ENCODE measurements at regions not wholly inside any gene's neighbourhood (a gene's known extent, or its start where the extent isn't known, plus 50 kb on each side); places are given as distances from the start of the nearest gene placed in this dataset.
"Not testable (repeated sequence)": the region's sequence is repeated elsewhere in the genome, so short reads cannot be mapped to it uniquely, and the experiment has no call there.

- not testable (repeated sequence) for DNase-seq
Measured at GRCh38 chr2:87584268-87584906, 163.5 kb upstream of the PLGLB2 start.

- DNase-seq, result not testable (repeated sequence)
Measured at GRCh38 chr2:87587934-87588333, 160.0 kb upstream of the PLGLB2 start.

GRCh38 chr2:87592974-87593373 is 154.9 kb upstream of the PLGLB2 start:
- not testable (repeated sequence) for DNase-seq

GRCh38 chr2:87593784-87594610 is 153.9 kb upstream of the PLGLB2 start:
- not testable (repeated sequence) for DNase-seq

GRCh38 chr2:87594611-87594992 is 153.3 kb upstream of the PLGLB2 start:
- not testable (repeated sequence) for DNase-seq

- DNase-seq, result not testable (repeated sequence)
Measured at GRCh38 chr2:87595017-87595416, 152.9 kb upstream of the PLGLB2 start.

- DNase-seq, result not testable (repeated sequence)
Measured at GRCh38 chr2:87600961-87601360, 146.9 kb upstream of the PLGLB2 start.

- DNase-seq, result not testable (repeated sequence)
Measured at GRCh38 chr2:87602118-87602517, 145.8 kb upstream of the PLGLB2 start.

- DNase-seq, result not testable (repeated sequence)
Measured at GRCh38 chr2:87602728-87603127, 145.2 kb upstream of the PLGLB2 start.

- not testable (repeated sequence) for DNase-seq
Measured at GRCh38 chr2:87603418-87604278, 144.2 kb upstream of the PLGLB2 start.

GRCh38 chr2:87604279-87604818 is 143.5 kb upstream of the PLGLB2 start:
- DNase-seq, result not testable (repeated sequence)

GRCh38 chr2:87604980-87605379 is 142.9 kb upstream of the PLGLB2 start:
- DNase-seq, result not testable (repeated sequence)

- not testable (repeated sequence) for DNase-seq
Measured at GRCh38 chr2:87608377-87609166, 139.3 kb upstream of the PLGLB2 start.

GRCh38 chr2:87610974-87611373 is 136.9 kb upstream of the PLGLB2 start:
- not testable (repeated sequence) for DNase-seq

- DNase-seq, result not testable (repeated sequence)
Measured at GRCh38 chr2:87611416-87611815, 136.5 kb upstream of the PLGLB2 start.

GRCh38 chr2:87611956-87612355 is 135.9 kb upstream of the PLGLB2 start:
- not testable (repeated sequence) for DNase-seq

GRCh38 chr2:87614829-87615434 is 133.0 kb upstream of the PLGLB2 start:
- not testable (repeated sequence) for DNase-seq

- DNase-seq, result not testable (repeated sequence)
Measured at GRCh38 chr2:87619121-87619520, 128.8 kb upstream of the PLGLB2 start.

GRCh38 chr2:87621139-87621538 is 126.7 kb upstream of the PLGLB2 start:
- not testable (repeated sequence) for DNase-seq

- not testable (repeated sequence) for DNase-seq
Measured at GRCh38 chr2:87622720-87623119, 125.2 kb upstream of the PLGLB2 start.
